Astrocyte (in vitro differentiated cells and primary cell): ENCODE measurements at regions not wholly inside any gene's neighbourhood (a gene's known extent, or its start where the extent isn't known, plus 50 kb on each side); places are given as distances from the start of the nearest gene placed in this dataset.
A peak's percentile ranks its signal among the peaks of the same experiment; 100 is the strongest.

Source experiments
- DNase-seq: peaks from one replicate; pipeline ENCODE4 v3.0.0-alpha.2; 2010; ENCODE audit warnings: low read depth
- FAIRE-seq: peaks from 2 replicates; lab custom pipeline; 2011; peaks lifted over from hg19 to GRCh38; lab: Jason Lieb, UNC
- H2AFZ ChIP-seq: 2 replicates; pipeline ENCODE4 v1.6.0; 2012; ENCODE audit warnings: low read depth, low read length, inconsistent platforms
- H3K27ac ChIP-seq: 2 replicates; pipeline ENCODE4 v1.5.1; 2011; ENCODE audit warnings: low read depth, low read length, inconsistent platforms
- H3K27me3 ChIP-seq: 2 replicates; pipeline ENCODE4 v1.6.0; 2011; ENCODE audit warnings: low read length, inconsistent platforms; ENCODE audit not compliant: insufficient read depth
- H3K36me3 ChIP-seq: 2 replicates; pipeline ENCODE4 v1.5.1; 2011; ENCODE audit warnings: low read length, inconsistent platforms; ENCODE audit not compliant: insufficient read depth
- H3K4me1 ChIP-seq: 2 replicates; pipeline ENCODE4 v1.5.1; 2011; ENCODE audit warnings: low read length, inconsistent platforms; ENCODE audit not compliant: insufficient read depth
- H3K4me2 ChIP-seq: 2 replicates; pipeline ENCODE4 v1.6.0; 2012; ENCODE audit warnings: low read length, inconsistent platforms
- H3K4me3 ChIP-seq: 2 replicates; pipeline ENCODE4 v1.5.1; 2011; ENCODE audit warnings: low read depth, mild to moderate bottlenecking, low read length, inconsistent platforms; ENCODE audit not compliant: insufficient read depth
- H3K79me2 ChIP-seq: 2 replicates; pipeline ENCODE4 v1.6.0; 2012; ENCODE audit warnings: mild to moderate bottlenecking, low read length, inconsistent platforms; ENCODE audit not compliant: insufficient read depth
- H3K9ac ChIP-seq: 2 replicates; pipeline ENCODE4 v1.6.0; 2012; ENCODE audit warnings: mild to moderate bottlenecking, low read length, inconsistent platforms
- H3K9me3 ChIP-seq: 2 replicates; pipeline ENCODE4 v1.5.1; 2012; ENCODE audit warnings: low read depth, mild to moderate bottlenecking, low read length, inconsistent platforms; ENCODE audit not compliant: insufficient read depth
- H4K20me1 ChIP-seq: 2 replicates; pipeline ENCODE4 v1.6.0; 2012; ENCODE audit warnings: low read length, inconsistent platforms; ENCODE audit not compliant: insufficient read depth
- H3K27ac Mint-ChIP-seq: one replicate; pipeline ENCODE4 v1.8.0; 2021; ENCODE audit warnings: mild to moderate bottlenecking, mixed read lengths; ENCODE audit not compliant: unreplicated experiment
- H3K27me3 Mint-ChIP-seq: one replicate; pipeline ENCODE4 v1.8.0; 2021; ENCODE audit warnings: low read depth, mixed read lengths; ENCODE audit not compliant: unreplicated experiment
- H3K36me3 Mint-ChIP-seq: one replicate; pipeline ENCODE4 v1.8.0; 2021; ENCODE audit warnings: low read depth, mixed read lengths; ENCODE audit not compliant: unreplicated experiment
- H3K4me1 Mint-ChIP-seq: one replicate; pipeline ENCODE4 v1.8.0; 2021; ENCODE audit warnings: low read depth, mixed read lengths; ENCODE audit not compliant: unreplicated experiment
- H3K4me3 Mint-ChIP-seq: one replicate; pipeline ENCODE4 v1.8.0; 2021; ENCODE audit warnings: mild to moderate bottlenecking, moderate library complexity, mixed read lengths; ENCODE audit not compliant: unreplicated experiment
- H3K9me3 Mint-ChIP-seq: one replicate; pipeline ENCODE4 v1.8.0; 2021; ENCODE audit warnings: mild to moderate bottlenecking, mixed read lengths; ENCODE audit not compliant: unreplicated experiment
- CTCF ChIP-seq: IDR thresholded peaks from 2 replicates; pipeline ENCODE4 v1.5.1; 2011; ENCODE audit warnings: low read depth, mild to moderate bottlenecking, inconsistent platforms, low read length, moderate library complexity; ENCODE audit not compliant: insufficient read depth
- EZH2 ChIP-seq: IDR thresholded peaks from 2 replicates; pipeline ENCODE4 v1.6.1; 2012; ENCODE audit warnings: mild to moderate bottlenecking, low read length, inconsistent platforms; ENCODE audit not compliant: insufficient read depth

GRCh38 chr12:68498736-68499135, 112.0 kb upstream of the RAP1B start:
- H3K9ac ChIP-seq = no peak overlapping the region
- H3K4me1 ChIP-seq = peaks cover 16% of the 10 kb centered on the region
- FAIRE-seq (no peak), DNase-seq (no peak)
- H4K20me1 ChIP-seq = no peaks in the 10 kb centered on the region
- H2AFZ ChIP-seq = no peak overlapping the region
- Mint-ChIP-seq H3K36me3 (no peaks in the 10 kb centered on the region), H3K27me3 (peaks cover 2% of the 10 kb centered on the region), H3K9me3 (no peaks in the 10 kb centered on the region), H3K4me1 (peaks cover 20% of the 10 kb centered on the region), H3K4me3 (no peak overlapping the region), H3K27ac (no peak overlapping the region)
- no peak overlapping the region for H3K4me3 ChIP-seq
- H3K79me2 ChIP-seq = no peaks in the 10 kb centered on the region
- H3K36me3 ChIP-seq = no peaks in the 10 kb centered on the region
- H3K4me2 ChIP-seq = no peak overlapping the region
- TF ChIP-seq CTCF (no peak), EZH2 (no peak)
- no peaks in the 10 kb centered on the region for H3K9me3 ChIP-seq
- peak overlapping the region; percentile 72 for H3K27ac ChIP-seq
- H3K27me3 ChIP-seq = no peaks in the 10 kb centered on the region

GRCh38 chr12:68499616-68500015, 111.1 kb upstream of the RAP1B start:
- Histone ChIP-seq H3K4me3 (no peak overlapping the region), H2AFZ (no peak overlapping the region), H3K4me2 (no peak overlapping the region), H3K27me3 (no peaks in the 10 kb centered on the region), H3K36me3 (no peaks in the 10 kb centered on the region), H3K4me1 (peaks cover 16% of the 10 kb centered on the region), H3K27ac (no peak overlapping the region), H3K79me2 (no peaks in the 10 kb centered on the region), H4K20me1 (no peaks in the 10 kb centered on the region), H3K9me3 (no peaks in the 10 kb centered on the region), H3K9ac (no peak overlapping the region)
- no peaks in the 10 kb centered on the region for H3K36me3 Mint-ChIP-seq
- peaks cover 2% of the 10 kb centered on the region for H3K27me3 Mint-ChIP-seq
- FAIRE-seq (no peak), DNase-seq (peak; percentile 29)
- H3K4me1 Mint-ChIP-seq = peaks cover 20% of the 10 kb centered on the region
- no peak for TF ChIP-seq EZH2
- TF ChIP-seq CTCF = no peak
- H3K4me3 Mint-ChIP-seq = no peak overlapping the region
- no peak overlapping the region for H3K27ac Mint-ChIP-seq
- H3K9me3 Mint-ChIP-seq = no peaks in the 10 kb centered on the region

GRCh38 chr12:68501226-68501625, 109.5 kb upstream of the RAP1B start:
- Histone ChIP-seq H3K4me3 (no peak overlapping the region), H3K4me2 (no peak overlapping the region), H3K27ac (no peak overlapping the region), H3K9ac (no peak overlapping the region), H2AFZ (no peak overlapping the region), H3K79me2 (no peaks in the 10 kb centered on the region), H3K9me3 (no peaks in the 10 kb centered on the region), H3K27me3 (no peaks in the 10 kb centered on the region), H3K36me3 (no peaks in the 10 kb centered on the region), H4K20me1 (no peaks in the 10 kb centered on the region), H3K4me1 (peaks cover 13% of the 10 kb centered on the region)
- Mint-ChIP-seq H3K4me3 (no peak overlapping the region), H3K27me3 (peaks cover 2% of the 10 kb centered on the region), H3K36me3 (no peaks in the 10 kb centered on the region), H3K9me3 (no peaks in the 10 kb centered on the region), H3K27ac (no peak overlapping the region), H3K4me1 (peaks cover 16% of the 10 kb centered on the region)
- TF ChIP-seq EZH2 (no peak), CTCF (no peak)
- FAIRE-seq (no peak), DNase-seq (no peak)
